Smooth muscle cell (in vitro differentiated cells): ENCODE measurements at regions not wholly inside any gene's neighbourhood (a gene's known extent, or its start where the extent isn't known, plus 50 kb on each side); places are given as distances from the start of the nearest gene placed in this dataset.

Experiments
- DNase-seq: peaks from one replicate; lab custom pipeline; 2025; ENCODE audit not compliant: unreplicated experiment; lab: John Stamatoyannopoulos, UW
- H2AFZ ChIP-seq: fragments of 200-600 bp; sonication (generic); 2 replicates; pipeline ENCODE4 v1.6.0; 2016; ENCODE audit warnings: antibody characterized with exemption, low read depth, mild to moderate bottlenecking
- H3F3A ChIP-seq: fragments of 200-600 bp; sonication (generic); 2 replicates; pipeline ENCODE4 v1.6.0; 2017; ENCODE audit warnings: antibody characterized with exemption, low read depth
- H3K27ac ChIP-seq: fragments of 200-600 bp; sonication (generic); 2 replicates; pipeline ENCODE4 v1.5.1; 2016; ENCODE audit warnings: low read depth, mild to moderate bottlenecking
- H3K27me3 ChIP-seq: fragments of 200-600 bp; sonication (generic); 2 replicates; pipeline ENCODE4 v1.6.1; 2016; ENCODE audit warnings: low read depth, mild to moderate bottlenecking
- H3K36me3 ChIP-seq: fragments of 200-600 bp; sonication (generic); 2 replicates; pipeline ENCODE4 v1.5.1; 2016; ENCODE audit warnings: low read depth
- H3K4me1 ChIP-seq: fragments of 200-600 bp; sonication (generic); 2 replicates; pipeline ENCODE4 v1.5.1; 2016; ENCODE audit warnings: low read depth
- H3K4me2 ChIP-seq: fragments of 200-600 bp; sonication (generic); 2 replicates; pipeline ENCODE4 v1.6.0; 2016; ENCODE audit warnings: mild to moderate bottlenecking
- H3K4me3 ChIP-seq: fragments of 200-600 bp; sonication (generic); 2 replicates; pipeline ENCODE4 v1.5.1; 2016; ENCODE audit warnings: mild to moderate bottlenecking
- H3K79me2 ChIP-seq: fragments of 200-600 bp; sonication (generic); 2 replicates; pipeline ENCODE4 v1.6.0; 2016; ENCODE audit warnings: low read depth, mild to moderate bottlenecking
- H3K9ac ChIP-seq: fragments of 200-600 bp; sonication (generic); 2 replicates; pipeline ENCODE4 v1.6.0; 2016; ENCODE audit warnings: low read depth
- H3K9me3 ChIP-seq: fragments of 200-600 bp; sonication (generic); replicated peaks from 2 replicates; pipeline ENCODE4 v1.5.1; 2016; ENCODE audit warnings: low read depth
- H4K20me1 ChIP-seq: fragments of 200-600 bp; sonication (generic); 2 replicates; pipeline ENCODE4 v1.6.0; 2016; ENCODE audit warnings: low read depth
- WGBS: methylation state at CpG from one replicate; pipeline ENCODE4 v1.1.7; 2016; ENCODE audit warnings: low lambda C conversion rate; 5-methylcytosine and 5-hydroxymethylcytosine counted together
- TF ChIP-seq, protein P1 (sequence below): fragments of 200-600 bp; sonication (generic); IDR thresholded peaks from 2 replicates; pipeline ENCODE4 v1.5.1; 2017; ENCODE audit warnings: borderline replicate concordance, mild to moderate bottlenecking, antibody characterized with exemption; ENCODE audit not compliant: insufficient read depth, poor library complexity, severe bottlenecking

DNA sequence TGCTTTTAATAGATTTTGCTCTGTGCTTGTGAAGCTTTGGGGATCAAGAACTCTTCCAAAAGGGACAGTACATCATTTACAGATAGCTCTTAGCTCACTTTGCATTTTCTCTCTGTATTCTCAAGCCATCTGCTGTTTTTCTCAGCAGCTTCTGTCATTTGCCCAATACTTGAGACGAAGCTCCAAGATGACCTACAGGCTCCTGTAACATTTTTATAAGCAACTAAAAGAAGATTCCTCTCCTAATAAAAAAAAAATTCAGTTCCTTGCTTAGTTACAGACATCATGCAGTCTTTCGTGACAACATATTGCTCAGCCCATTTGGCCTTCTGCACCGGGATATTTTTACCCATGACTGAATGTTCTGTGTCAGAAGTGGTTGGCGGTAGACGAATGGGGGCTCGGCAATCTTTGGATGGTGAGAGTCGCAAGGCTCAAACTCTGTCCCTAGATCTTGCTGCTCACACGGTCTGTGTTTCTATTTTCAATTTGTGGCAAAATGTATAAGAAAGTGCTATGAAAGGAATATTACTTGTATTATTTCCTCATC lies 215.6 kb downstream of the FSCB start:
- H3K36me3 ChIP-seq: no peaks in the 10 kb centered on the region
- no peak overlapping the region for H3K9ac ChIP-seq
- H3K9me3 ChIP-seq: no peaks in the 10 kb centered on the region
- no peaks in the 10 kb centered on the region for H3K4me1 ChIP-seq
- TF ChIP-seq, protein P1, sequence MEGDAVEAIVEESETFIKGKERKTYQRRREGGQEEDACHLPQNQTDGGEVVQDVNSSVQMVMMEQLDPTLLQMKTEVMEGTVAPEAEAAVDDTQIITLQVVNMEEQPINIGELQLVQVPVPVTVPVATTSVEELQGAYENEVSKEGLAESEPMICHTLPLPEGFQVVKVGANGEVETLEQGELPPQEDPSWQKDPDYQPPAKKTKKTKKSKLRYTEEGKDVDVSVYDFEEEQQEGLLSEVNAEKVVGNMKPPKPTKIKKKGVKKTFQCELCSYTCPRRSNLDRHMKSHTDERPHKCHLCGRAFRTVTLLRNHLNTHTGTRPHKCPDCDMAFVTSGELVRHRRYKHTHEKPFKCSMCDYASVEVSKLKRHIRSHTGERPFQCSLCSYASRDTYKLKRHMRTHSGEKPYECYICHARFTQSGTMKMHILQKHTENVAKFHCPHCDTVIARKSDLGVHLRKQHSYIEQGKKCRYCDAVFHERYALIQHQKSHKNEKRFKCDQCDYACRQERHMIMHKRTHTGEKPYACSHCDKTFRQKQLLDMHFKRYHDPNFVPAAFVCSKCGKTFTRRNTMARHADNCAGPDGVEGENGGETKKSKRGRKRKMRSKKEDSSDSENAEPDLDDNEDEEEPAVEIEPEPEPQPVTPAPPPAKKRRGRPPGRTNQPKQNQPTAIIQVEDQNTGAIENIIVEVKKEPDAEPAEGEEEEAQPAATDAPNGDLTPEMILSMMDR: no peak
- peaks cover 6% of the 10 kb centered on the region for H3F3A ChIP-seq
- no peak for DNase-seq
- no peaks in the 10 kb centered on the region for H3K79me2 ChIP-seq
- 69% methylated on average over 8 of the region's 8 CpGs for WGBS
- H3K27ac ChIP-seq: peak overlapping the region; percentile 37
- no peaks in the 10 kb centered on the region for H4K20me1 ChIP-seq
- no peak overlapping the region for H3K4me3 ChIP-seq
- peak overlapping the region; percentile 16 for H3K4me2 ChIP-seq
- no peaks in the 10 kb centered on the region for H3K27me3 ChIP-seq
- peak overlapping the region; percentile 91 for H2AFZ ChIP-seq

DNA sequence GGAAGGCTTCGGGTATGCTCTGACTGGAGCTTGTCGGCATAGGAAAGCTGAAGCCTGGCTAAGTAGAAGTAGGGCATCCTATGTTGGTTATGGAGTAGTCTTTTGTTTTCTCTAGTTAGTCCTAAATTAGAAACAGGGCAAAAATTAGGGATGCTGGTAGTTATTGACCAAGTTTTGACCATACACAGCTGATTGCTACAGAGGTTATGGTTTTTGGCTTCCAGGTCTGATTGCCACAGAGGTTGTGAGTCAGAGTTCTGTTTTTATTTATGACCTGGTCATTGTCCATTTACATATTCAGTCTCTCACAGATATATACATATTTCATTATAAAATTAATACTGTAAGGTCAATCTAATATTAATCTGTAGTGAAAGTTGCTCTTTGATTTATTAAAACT lies 219.2 kb downstream of the FSCB start:
- no peaks in the 10 kb centered on the region for H3K9me3 ChIP-seq
- H3K4me3 ChIP-seq: no peak overlapping the region
- no peak overlapping the region for H3K27ac ChIP-seq
- no peaks in the 10 kb centered on the region for H3K36me3 ChIP-seq
- no peaks in the 10 kb centered on the region for H3K79me2 ChIP-seq
- no peaks in the 10 kb centered on the region for H3K4me1 ChIP-seq
- no peak overlapping the region for H3K9ac ChIP-seq
- peak overlapping the region; percentile 17 for H2AFZ ChIP-seq
- H4K20me1 ChIP-seq: no peaks in the 10 kb centered on the region
- H3K4me2 ChIP-seq: no peak overlapping the region
- DNase-seq: no peak
- TF ChIP-seq, protein P1: no peak
- 95% methylated on average over 2 of the region's 2 CpGs for WGBS
- H3F3A ChIP-seq: peaks cover 6% of the 10 kb centered on the region
- no peaks in the 10 kb centered on the region for H3K27me3 ChIP-seq

DNA sequence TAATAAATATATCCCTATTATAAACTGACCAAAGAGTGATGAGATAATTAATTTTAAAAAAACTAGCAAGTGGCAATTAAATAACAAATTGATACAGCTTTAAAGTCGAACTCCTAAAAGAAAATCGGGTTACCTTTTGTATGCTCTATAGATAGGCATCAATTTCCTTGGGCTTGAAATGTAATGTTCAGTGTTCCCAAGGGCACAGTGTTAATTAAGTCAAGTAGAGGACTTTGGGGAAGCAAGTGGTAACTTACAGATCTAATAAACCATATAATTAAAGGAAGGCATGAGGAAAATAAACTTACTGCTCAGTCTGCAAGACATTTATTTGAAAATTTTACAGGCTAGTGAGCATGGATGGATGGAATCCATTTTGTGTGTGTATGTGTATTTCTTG lies 220.9 kb downstream of the FSCB start:
- Histone ChIP-seq H3K9me3 (no peaks in the 10 kb centered on the region), H3K27me3 (no peaks in the 10 kb centered on the region), H3K9ac (no peak overlapping the region), H3K79me2 (no peaks in the 10 kb centered on the region), H2AFZ (peak overlapping the region; percentile 49), H3K4me1 (no peaks in the 10 kb centered on the region), H3K4me2 (no peak overlapping the region), H4K20me1 (no peaks in the 10 kb centered on the region), H3F3A (peaks cover 4% of the 10 kb centered on the region), H3K27ac (no peak overlapping the region), H3K4me3 (no peak overlapping the region), H3K36me3 (no peaks in the 10 kb centered on the region)
- WGBS: 90% methylated on average over 2 of the region's 2 CpGs
- DNase-seq: no peak
- TF ChIP-seq, protein P1: no peak

DNA sequence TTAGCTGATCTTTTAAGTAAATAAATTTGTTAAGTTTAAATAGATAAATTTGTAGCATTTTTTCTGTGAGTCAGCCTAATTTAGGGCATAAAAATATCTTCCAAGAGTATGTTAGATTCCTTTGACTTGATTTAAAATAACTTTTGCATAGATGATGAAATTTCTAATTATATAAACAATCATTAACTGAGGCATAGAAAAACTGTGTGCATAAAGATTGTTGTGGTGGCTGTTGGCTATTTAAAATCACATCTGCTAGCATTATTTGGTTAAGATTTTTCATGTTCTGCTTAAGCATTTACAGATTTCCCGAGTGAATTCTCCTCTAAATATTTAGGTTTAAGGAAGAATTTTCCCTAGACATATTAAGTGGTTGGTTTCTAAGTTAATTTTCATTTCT lies 223.2 kb downstream of the FSCB start:
- Histone ChIP-seq H3K4me3 (no peak overlapping the region), H3K4me2 (no peak overlapping the region), H3K27me3 (no peaks in the 10 kb centered on the region), H3K36me3 (no peaks in the 10 kb centered on the region), H4K20me1 (no peaks in the 10 kb centered on the region), H3K9ac (no peak overlapping the region), H2AFZ (no peak overlapping the region), H3K79me2 (no peaks in the 10 kb centered on the region), H3K27ac (no peak overlapping the region), H3F3A (no peaks in the 10 kb centered on the region), H3K9me3 (no peaks in the 10 kb centered on the region), H3K4me1 (no peaks in the 10 kb centered on the region)
- no peak for DNase-seq
- WGBS: 70% methylated on average over 1 of the region's 1 CpG
- TF ChIP-seq, protein P1: no peak
